Hippocampal formation (tissue), 2 donors: ENCODE measurements at regions not wholly inside any gene's neighbourhood (a gene's known extent, or its start where the extent isn't known, plus 50 kb on each side); places are given as distances from the start of the nearest gene placed in this dataset.
"Not testable (repeated sequence)": the region's sequence is repeated elsewhere in the genome, so short reads cannot be mapped to it uniquely, and the experiment has no call there.

ENCODE experiments used
- DNase-seq, 2 donors: peaks; one replicate each; lab custom pipeline; 2025; lab: John Stamatoyannopoulos, UW

GRCh38 chr4:79663141-79663540, 255.1 kb upstream of the GK2 start:
- DNase-seq: no peak

- no peak for DNase-seq
Observed at GRCh38 chr4:79662651-79663050, 254.6 kb upstream of the GK2 start.

GRCh38 chr4:79661196-79661595, 253.2 kb upstream of the GK2 start:
- no peak for DNase-seq

- DNase-seq: not testable (repeated sequence)
Observed at GRCh38 chr4:79659308-79659870, 251.4 kb upstream of the GK2 start.

- DNase-seq: no peak
Observed at GRCh38 chr4:79657379-79657778, 249.4 kb upstream of the GK2 start.

GRCh38 chr4:79653871-79654270, 245.8 kb upstream of the GK2 start:
- DNase-seq: no peak

- DNase-seq: no peak
Observed at GRCh38 chr4:79652738-79653137, 244.7 kb upstream of the GK2 start.

GRCh38 chr4:79652232-79652631, 244.2 kb upstream of the GK2 start:
- no peak for DNase-seq

GRCh38 chr4:79651456-79651855, 243.4 kb upstream of the GK2 start:
- no peak for DNase-seq

GRCh38 chr4:79650794-79651431, 242.9 kb upstream of the GK2 start:
- DNase-seq: no peak

GRCh38 chr4:79650217-79650616, 242.2 kb upstream of the GK2 start:
- no peak for DNase-seq

GRCh38 chr4:79645942-79646341, 237.9 kb upstream of the GK2 start:
- DNase-seq: no peak

- DNase-seq: no peak
Observed at GRCh38 chr4:79638735-79639134, 230.7 kb upstream of the GK2 start.

- no peak for DNase-seq
Observed at GRCh38 chr4:79636991-79637390, 229.0 kb upstream of the GK2 start.

GRCh38 chr4:79634111-79634510, 226.1 kb upstream of the GK2 start:
- DNase-seq: no peak

GRCh38 chr4:79632114-79632513, 224.1 kb upstream of the GK2 start:
- no peak for DNase-seq

GRCh38 chr4:79626611-79627010, 218.6 kb upstream of the GK2 start:
- DNase-seq: no peak

GRCh38 chr4:79626101-79626500, 218.1 kb upstream of the GK2 start:
- no peak for DNase-seq

GRCh38 chr4:79625361-79625760, 217.3 kb upstream of the GK2 start:
- no peak for DNase-seq

- DNase-seq: no peak
Observed at GRCh38 chr4:79623021-79623870, 215.2 kb upstream of the GK2 start.

- DNase-seq: no peak
Observed at GRCh38 chr4:79621061-79621460, 213.0 kb upstream of the GK2 start.

- no peak for DNase-seq
Observed at GRCh38 chr4:79620617-79621016, 212.6 kb upstream of the GK2 start.

GRCh38 chr4:79613269-79613935, 205.4 kb upstream of the GK2 start:
- DNase-seq: no peak
